ENCODE measurements at regions not wholly inside any gene's neighbourhood (a gene's known extent, or its start where the extent isn't known, plus 50 kb on each side); places are given as distances from the start of the nearest gene placed in this dataset.

GRCh38 chr7:113389112-113389646 is 270.8 kb upstream of the SMIM30 start:
- TF ChIP-seq CTCF (IDR thresholded peaks at IDR 0.05) (no peak), EZH2 (IDR thresholded peaks at IDR 0.05) (no peak)
